Fibroblast of skin of left biceps (primary cell): ENCODE measurements at regions not wholly inside any gene's neighbourhood (a gene's known extent, or its start where the extent isn't known, plus 50 kb on each side); places are given as distances from the start of the nearest gene placed in this dataset.
"Not testable (repeated sequence)": the region's sequence is repeated elsewhere in the genome, so short reads cannot be mapped to it uniquely, and the experiment has no call there.

Source experiments
- DNase-seq, 2 experiments: peaks; one replicate each; pipeline ENCODE4 v3.0.0-alpha.2; 2013; ENCODE audit warnings: low read depth in 2 of 2

- no peak for DNase-seq
These were observed 131.9 kb upstream of the FNDC3A start for GRCh38 chr13:48843630-48844380.

DNA sequence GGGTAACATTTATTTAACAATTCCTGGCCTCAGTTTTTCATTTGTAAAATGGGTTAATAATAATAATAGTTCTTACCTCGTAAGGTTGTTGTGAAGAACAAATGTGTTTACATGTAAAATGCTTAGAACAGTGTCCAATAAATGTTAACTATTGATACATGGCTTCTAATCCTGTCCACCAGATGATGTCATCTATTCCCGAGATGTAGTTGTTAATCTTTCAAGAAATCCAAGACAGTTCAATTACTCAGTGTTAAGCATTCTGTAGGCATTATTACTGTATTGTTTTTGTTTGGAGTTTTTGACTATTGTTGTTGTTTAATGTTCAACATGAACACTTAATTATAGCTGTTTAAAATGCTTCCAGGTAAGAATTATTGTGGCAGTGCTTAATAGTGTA, 131.0 kb upstream of the FNDC3A start:
- DNase-seq = no peak

GRCh38 chr13:48849515-48849914, 126.2 kb upstream of the FNDC3A start:
- DNase-seq = peak in 1 of 2 experiments; percentile 9

DNA sequence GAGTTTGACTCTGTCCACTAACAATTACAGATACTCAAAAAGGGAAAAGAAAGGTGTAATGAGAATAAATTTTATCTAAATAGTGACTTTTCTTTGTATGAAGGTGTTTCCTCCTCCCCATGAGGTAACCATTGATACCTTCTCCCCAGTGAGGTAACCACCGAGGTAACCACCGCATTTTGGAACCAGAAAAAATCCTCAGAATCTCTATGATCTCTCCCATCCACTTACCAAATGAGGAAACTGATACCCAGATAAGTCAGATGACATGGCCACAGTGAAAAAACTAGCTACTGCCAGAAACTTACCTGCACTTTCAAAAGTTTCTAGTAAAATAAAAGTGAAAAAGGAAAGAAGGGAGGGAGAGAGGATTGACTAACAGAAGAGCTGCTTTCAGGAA, 124.0 kb upstream of the FNDC3A start:
- no peak for DNase-seq

DNA sequence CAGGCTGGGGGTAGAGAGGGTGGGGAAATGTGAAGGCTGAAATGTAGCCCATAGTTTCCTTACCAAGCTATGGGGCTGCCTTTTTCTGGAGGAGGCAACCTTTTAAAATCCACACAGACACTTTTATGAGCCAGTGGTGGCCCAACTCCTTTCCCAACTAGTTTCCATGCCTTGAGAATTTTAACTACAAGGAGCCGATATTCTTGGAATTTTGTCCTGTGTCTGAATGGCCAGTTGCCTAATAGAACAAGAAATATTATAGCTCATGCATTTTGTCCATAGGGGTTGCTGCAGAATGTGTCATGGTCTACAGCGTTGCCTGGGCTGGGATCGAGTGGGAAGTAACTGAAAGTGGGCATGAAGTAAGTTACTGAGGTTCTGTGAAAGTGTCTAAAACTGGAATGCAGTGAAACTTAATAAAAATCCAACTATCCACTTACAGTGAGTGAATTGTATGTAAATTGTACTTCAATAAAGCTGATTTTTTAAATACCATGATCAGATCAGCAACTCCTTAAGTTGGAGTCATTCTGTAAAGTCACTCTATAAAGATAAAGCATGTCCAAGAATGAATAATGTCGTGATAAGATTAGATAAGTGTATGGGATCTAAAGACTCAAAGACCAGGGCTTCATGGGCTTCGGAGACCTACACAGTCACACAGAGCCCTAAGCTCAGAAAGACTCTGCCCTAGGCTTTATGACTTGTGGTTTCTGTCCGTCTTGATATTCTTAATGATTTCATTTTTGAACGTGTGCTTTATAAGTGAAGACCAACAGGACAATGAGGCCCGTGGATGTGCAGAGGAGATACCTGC, 122.6 kb upstream of the FNDC3A start:
- DNase-seq = no peak

GRCh38 chr13:48853728-48854102, 122.0 kb upstream of the FNDC3A start:
- no peak for DNase-seq

GRCh38 chr13:48857576-48857975, 118.1 kb upstream of the FNDC3A start:
- DNase-seq = no peak

DNA sequence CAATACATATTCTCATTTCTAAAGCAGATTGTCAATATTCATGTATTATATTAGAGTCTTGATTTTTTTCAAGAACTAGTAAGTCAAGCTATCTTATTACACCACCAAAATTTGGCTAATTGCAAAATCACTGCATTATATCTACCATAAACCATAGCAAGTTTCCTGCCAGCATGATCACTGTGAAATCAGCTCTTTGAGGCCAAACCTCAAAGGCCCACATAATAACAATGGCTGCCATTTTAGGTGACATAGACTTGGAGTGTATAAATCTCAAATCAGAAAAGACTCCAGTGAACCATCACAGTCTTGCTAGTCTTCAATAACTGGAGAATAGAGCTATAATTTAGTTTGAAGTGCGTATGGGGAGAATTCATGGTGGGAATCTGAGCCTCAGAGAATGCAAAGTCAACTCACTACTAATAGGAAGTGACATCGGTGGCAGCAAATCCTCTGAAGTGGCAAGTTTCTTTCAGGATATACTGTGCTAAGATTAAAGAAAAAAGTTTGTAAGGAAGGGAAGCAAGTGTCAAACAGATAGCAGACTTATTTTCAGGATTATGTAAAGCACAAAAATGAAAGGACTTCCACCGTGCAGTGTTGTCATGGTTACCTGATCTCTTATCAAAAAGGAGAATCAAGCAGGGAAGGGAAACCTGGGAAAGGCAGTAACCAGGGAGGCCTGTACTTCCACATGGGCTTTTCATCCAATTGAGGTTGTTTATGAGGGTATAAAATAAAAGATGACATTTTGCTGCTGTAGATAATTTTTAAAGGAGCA, 117.4 kb upstream of the FNDC3A start:
- DNase-seq = no peak

- no peak for DNase-seq
These were observed 116.2 kb upstream of the FNDC3A start for GRCh38 chr13:48859272-48860105.

DNA sequence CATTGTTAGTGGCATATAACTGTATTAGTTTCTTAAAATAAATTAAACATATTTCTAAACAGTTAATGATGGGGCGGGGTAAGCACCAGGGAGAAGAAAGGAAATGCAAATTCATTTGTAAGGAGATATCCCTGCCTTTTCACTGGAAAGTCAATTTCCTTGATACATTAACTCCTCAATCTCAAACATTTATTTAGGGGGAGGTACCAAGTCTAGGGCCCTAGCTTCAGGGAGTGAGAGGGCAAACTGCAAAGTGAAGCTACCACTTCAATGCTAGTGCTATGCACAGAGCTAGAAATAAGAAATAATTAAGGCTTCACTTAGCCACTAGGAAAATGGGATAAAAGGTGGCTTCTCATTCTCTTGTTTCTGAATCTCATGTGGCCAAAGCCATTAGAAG, 115.3 kb upstream of the FNDC3A start:
- DNase-seq = no peak

DNA sequence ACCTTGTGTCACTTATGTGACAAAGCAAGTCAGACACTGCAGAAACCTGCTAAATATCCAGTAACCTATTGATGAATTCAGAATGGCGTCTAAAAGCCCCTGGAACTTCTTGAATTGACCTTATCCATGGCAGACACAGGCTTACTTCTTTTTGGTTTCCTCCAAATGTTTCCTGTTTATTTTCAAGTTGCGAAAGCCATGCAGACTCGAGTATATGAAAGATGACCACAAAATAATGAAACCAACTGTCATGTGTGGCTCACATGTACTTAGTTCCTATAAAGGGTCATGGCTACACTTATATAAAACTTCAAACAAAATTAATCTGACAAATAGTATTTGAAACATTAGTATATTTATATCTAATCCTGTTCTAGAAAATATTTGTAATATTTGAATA, 113.1 kb upstream of the FNDC3A start:
- no peak for DNase-seq

DNA sequence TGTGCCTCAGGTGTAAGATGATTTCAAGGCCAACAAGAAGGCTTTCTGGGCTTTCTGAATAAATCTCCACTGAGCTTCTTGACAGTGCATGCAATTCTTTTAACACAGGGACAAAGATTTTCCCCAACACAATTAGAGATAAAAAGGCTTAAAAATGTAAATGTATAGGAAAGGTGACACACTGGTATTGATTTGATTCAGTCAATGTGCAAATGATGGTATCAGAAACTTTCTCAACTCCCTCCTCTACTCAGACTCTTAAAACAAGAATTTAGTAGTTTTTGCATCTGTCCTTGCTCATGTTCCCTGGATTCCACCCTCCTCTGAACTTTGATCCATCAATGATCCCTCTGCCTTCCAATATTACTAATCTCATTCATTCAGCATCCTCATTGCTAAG, 111.6 kb upstream of the FNDC3A start:
- DNase-seq = no peak

DNA sequence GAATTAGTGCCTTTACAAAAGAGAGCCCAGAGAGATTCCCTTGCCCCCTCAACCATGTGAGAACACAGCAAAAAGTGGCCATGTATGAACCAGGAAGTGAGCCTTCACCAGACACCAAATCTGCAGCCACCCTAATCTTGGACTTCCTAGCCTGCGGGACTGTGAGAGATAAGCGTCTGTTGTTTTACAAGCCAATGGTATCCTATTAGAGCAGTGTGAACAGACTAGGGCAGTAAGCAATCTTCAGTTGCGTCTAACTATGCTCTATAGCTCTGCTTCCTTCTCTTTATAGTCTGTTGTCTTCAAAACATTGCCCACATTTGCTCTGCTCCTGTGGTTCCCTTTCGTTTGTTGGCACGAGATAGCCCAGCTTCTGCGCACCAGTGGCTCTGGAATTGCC, 109.5 kb upstream of the FNDC3A start:
- no peak for DNase-seq

DNA sequence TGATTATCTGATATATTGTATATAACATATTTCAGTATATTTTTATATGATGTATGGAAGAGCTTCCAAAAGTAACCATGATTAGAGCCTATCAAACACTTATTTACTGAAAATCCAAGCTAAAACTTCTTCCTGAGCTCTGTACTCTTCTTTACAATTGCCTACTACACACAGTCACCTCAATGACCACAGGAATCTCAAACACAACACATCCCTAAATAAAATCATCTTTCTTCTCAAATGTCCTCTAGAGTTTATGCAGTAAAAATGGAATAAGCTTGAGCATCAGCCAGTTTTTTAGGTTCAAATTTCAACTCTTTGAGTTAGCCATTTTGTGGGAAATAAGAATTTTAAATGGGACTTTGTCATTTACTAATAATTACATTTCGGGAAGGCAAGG, 102.6 kb upstream of the FNDC3A start:
- DNase-seq = no peak

- DNase-seq = no peak
These were observed 102.1 kb upstream of the FNDC3A start for GRCh38 chr13:48873587-48873986.

- DNase-seq = no peak
These were observed 101.5 kb upstream of the FNDC3A start for GRCh38 chr13:48874165-48874564.

GRCh38 chr13:48875047-48875446, 100.7 kb upstream of the FNDC3A start:
- no peak for DNase-seq

DNA sequence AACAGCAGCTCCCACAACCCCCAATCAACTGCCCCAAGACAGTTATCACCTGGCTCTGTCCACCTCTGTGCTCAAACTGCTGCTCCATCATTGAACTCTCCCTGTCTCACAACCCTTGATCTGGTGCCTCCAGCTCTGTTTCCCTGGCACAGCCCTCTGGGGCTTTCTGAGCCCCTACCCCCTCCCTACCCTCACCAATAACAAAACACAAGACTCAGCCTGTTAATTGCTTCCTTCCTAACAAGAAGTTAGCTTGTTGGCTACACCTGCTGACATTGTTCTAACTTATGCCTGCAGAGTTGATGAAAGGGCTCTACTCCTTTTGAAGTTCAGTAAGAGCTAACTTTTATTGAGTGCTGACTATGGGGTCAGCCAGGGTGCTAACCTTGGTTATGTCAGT, 99.4 kb upstream of the FNDC3A start:
- DNase-seq = no peak

DNA sequence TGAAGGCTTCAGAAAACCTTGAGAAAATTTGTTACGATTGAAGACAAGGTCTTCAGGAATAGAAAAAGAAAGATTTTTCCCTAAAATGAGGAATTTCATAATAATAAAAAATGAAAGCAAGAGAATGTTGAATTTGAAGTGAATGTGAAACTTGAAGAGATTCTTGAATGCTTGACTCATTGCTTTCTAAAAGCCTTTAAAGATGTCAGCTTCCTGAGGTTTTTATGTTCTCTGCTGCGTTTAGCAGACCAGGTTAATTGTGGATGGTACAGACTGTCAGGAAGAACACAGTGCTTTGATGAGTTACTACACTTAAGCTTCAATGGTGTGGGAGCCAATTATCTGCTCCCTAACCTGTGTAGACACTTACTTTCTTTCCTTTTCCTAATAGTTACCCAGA, 96.3 kb upstream of the FNDC3A start:
- DNase-seq = no peak

DNA sequence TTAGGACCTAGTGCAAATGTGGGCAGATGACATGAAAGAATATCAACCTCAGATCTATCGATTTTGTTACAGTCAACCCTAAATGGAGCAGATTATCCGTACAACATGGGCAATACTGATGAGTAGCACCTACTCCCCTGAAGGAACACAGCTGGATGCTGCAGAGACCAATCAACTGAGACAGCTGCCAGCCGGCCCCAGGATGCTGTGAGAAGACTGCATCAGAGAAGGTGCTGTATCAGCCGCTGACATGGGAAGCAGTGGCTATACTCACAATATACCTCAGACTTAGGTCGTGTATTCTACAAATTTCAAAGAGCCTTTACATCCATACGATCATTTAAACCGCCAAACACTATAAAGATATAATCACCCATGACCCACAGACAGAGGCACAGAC, 95.9 kb upstream of the FNDC3A start:
- no peak for DNase-seq

DNA sequence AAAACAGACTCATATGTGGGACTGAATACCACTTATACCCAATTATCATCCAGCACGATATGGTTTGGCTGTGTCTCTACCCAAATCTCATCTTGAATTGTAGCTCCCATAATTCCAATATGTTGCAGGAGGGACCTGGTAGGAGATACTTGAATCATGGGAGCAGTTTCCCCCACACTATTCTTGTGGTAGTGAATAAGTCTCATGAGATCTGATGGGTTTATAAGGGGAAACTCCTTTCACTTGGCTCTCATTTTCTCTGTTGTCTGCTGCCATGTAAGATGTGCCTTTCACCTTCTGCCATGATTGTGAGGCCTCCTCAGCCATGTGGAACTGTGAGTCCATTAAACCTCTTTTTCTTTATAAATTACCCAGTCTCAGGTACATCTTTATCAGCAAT, 91.9 kb upstream of the FNDC3A start:
- DNase-seq = not testable (repeated sequence)

DNA sequence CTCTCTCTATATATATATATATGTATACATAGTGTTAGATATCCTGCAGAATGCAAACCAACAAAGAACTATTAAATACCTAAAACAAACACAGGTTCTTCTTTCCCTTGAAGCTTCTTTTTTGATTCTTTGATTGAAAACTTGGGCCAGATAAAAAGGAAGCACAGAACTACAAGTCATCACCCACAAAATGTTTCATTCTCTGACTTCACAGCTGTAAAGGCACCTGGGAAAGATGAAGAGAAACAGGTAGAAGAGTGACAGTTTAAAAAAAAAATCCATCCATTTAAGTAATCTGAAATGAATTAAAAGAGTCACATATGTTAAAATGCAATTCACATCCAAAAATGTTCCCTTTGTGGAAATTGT, 90.7 kb upstream of the FNDC3A start:
- DNase-seq = no peak
